ENCODE measurements at regions not wholly inside any gene's neighbourhood (a gene's known extent, or its start where the extent isn't known, plus 50 kb on each side); places are given as distances from the start of the nearest gene placed in this dataset.

DNA sequence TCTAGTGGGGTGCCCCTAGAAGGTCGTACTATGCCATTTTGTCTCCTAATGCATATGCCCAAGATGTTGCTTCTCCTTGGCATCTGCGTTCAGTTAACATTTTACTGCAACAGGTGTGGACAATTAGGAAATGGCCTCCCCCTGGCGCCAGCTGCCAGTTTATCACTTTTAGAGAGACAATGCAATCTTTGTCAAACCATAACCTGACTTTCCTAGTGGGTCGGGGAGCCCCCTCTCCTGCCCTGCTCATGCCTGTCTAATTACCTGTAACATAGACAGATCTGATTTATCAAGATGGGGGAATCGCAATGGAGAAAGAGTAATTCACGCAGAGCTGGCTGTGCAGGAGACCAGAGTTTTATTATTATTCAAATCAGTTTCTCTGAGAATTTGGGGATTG, 353.7 kb upstream of the SGO1 start:
- Histone ChIP-seq H3K27ac (no peak overlapping the region), H3K9me3 (no peaks in the 10 kb centered on the region), H3K27me3 (no peaks in the 10 kb centered on the region), H3K36me3 (ENCODE audit: low read depth, missing control alignments) (no peaks in the 10 kb centered on the region), H3K4me3 (no peak overlapping the region), H3K4me1 (no peaks in the 10 kb centered on the region)
- 69 to 73% methylated on average over 6 of the region's 6 CpGs for WGBS, 2 donors
- no peak for DNase-seq
- TF ChIP-seq POLR2A (IDR thresholded peaks at IDR 0.05) (no peak), CTCF (IDR thresholded peaks at IDR 0.05) (no peak)
- intact Hi-C loops (cut with DNase I; ENCODE audit: low total_unique reads): no loop called here

DNA sequence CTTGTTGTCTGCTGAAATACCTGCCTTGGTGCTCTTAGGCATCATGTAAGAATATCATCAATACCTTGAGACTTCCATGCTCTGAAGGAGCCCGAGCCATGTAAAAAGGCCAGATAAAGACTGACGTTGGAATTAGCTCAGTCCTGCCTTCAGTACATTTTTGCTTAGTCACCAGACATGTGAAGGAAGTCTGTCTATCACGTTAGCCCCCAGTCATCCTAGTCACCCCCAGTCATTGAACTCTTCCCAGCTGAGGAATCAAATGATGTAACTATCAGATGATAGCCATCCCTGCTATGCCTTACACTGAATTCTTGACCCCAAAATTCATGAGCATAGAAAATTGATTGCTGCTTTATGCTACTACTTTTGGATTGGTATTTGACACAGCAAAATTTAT, 351.2 kb upstream of the SGO1 start:
- WGBS, 2 donors: 84 to 86% methylated on average over 3 of the region's 3 CpGs
- Histone ChIP-seq H3K4me1 (no peaks in the 10 kb centered on the region), H3K27me3 (no peaks in the 10 kb centered on the region), H3K9me3 (no peaks in the 10 kb centered on the region), H3K4me3 (no peak overlapping the region), H3K27ac (no peak overlapping the region), H3K36me3 (ENCODE audit: low read depth, missing control alignments) (no peaks in the 10 kb centered on the region)
- TF ChIP-seq POLR2A (IDR thresholded peaks at IDR 0.05) (no peak), CTCF (IDR thresholded peaks at IDR 0.05) (no peak)
- no peak for DNase-seq
- intact Hi-C loops (cut with DNase I; ENCODE audit: low total_unique reads): no loop called here

DNA sequence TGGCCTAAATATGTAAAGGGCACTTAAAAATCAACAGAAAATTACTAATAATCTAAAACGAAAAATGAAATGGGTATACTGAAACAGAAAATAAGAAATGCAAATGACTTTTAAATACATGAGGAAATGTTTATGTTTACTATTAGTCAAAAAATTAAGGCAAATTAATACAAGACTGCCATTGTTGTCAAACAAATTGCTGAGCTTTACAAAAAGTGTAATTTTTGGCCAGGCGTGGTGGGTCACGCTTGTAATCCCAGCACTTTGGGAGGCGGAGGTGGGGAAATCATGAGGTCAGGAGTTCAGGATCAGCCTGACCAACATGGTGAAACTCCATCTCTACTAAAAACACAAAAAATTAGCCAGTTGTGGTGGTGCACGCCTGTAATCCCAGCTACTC, 343.9 kb upstream of the SGO1 start:
- Histone ChIP-seq H3K27ac (no peak overlapping the region), H3K4me3 (no peak overlapping the region), H3K36me3 (ENCODE audit: low read depth, missing control alignments) (no peaks in the 10 kb centered on the region), H3K27me3 (no peaks in the 10 kb centered on the region), H3K4me1 (no peaks in the 10 kb centered on the region), H3K9me3 (no peaks in the 10 kb centered on the region)
- 57 to 79% methylated on average over 5 of the region's 5 CpGs for WGBS, 2 donors
- DNase-seq: no peak
- intact Hi-C loops (cut with DNase I; ENCODE audit: low total_unique reads): no loop called here
- TF ChIP-seq CTCF (IDR thresholded peaks at IDR 0.05): no peak
- TF ChIP-seq POLR2A (IDR thresholded peaks at IDR 0.05): no peak

GRCh38 chr3:20528180-20528770, 342.3 kb upstream of the SGO1 start:
- no peaks in the 10 kb centered on the region for H3K9me3 ChIP-seq
- H3K4me1 ChIP-seq: no peaks in the 10 kb centered on the region
- no peak overlapping the region for H3K4me3 ChIP-seq
- TF ChIP-seq POLR2A (IDR thresholded peaks at IDR 0.05): no peak
- no peak for TF ChIP-seq CTCF (IDR thresholded peaks at IDR 0.05)
- no peak overlapping the region for H3K27ac ChIP-seq
- H3K27me3 ChIP-seq: no peaks in the 10 kb centered on the region
- no peaks in the 10 kb centered on the region for H3K36me3 ChIP-seq (ENCODE audit: low read depth, missing control alignments)
- intact Hi-C loops (cut with DNase I; ENCODE audit: low total_unique reads): no loop called here
- whole genome bisulfite sequencing, 2 donors: 69 to 75% methylated on average over 5 of the region's 5 CpGs
- no peak for DNase-seq

DNA sequence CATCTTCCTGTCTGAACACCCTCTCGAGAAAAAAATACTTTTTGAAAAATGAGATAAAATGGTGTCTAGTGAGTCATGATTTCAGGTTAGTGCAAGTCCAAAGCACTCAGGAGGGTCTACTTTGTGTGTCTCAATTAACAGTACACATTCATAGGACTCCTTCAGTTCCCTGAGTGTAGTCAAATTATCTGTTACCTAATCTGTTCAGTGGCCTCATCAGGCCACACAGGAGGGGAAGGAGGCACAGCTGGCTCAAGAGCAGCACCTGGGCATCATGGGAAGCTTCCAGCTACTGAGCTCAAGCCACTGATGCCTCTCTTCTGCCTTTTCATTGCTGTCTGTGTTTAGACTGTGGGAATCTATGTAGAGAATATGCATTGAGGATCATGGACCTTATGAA, 341.4 kb upstream of the SGO1 start:
- H3K9me3 ChIP-seq: no peaks in the 10 kb centered on the region
- H3K27ac ChIP-seq: no peak overlapping the region
- H3K4me3 ChIP-seq: no peak overlapping the region
- H3K27me3 ChIP-seq: no peaks in the 10 kb centered on the region
- no peak for DNase-seq
- TF ChIP-seq CTCF (IDR thresholded peaks at IDR 0.05): no peak
- no peaks in the 10 kb centered on the region for H3K36me3 ChIP-seq (ENCODE audit: low read depth, missing control alignments)
- intact Hi-C loops (cut with DNase I; ENCODE audit: low total_unique reads): no loop called here
- WGBS, 2 donors: 49 to 58% methylated on average over 1 of the region's 1 CpG
- no peaks in the 10 kb centered on the region for H3K4me1 ChIP-seq

Measured in testis (tissue), 2 donors.